Psoas muscle (tissue), 7 donors: ENCODE measurements at regions not wholly inside any gene's neighbourhood (a gene's known extent, or its start where the extent isn't known, plus 50 kb on each side); places are given as distances from the start of the nearest gene placed in this dataset.

Experiments used
- ATAC-seq, 4 donors: fragments of 200-7000 bp; cut with Tn5 transposase; one replicate each; pipeline ENCODE4 v1.9.1; 2020; ENCODE audit warnings: moderate library complexity in 3 of 4, mild to moderate bottlenecking in 2 of 4
- DNase-seq, 2 donors: peaks; one replicate each; pipeline ENCODE4 v3.0.0-alpha.2; 2020
- H3K27ac ChIP-seq: fragments of 200-600 bp; one replicate; pipeline ENCODE4 v1.8.0; 2022
- H3K27me3 ChIP-seq, 3 donors: fragments of 200-600 bp in 1 of 3; one replicate each; pipeline versions ENCODE4 v1.6.1 to v1.8.0; 2013 to 2022; ENCODE audit warnings: low read length in 2 of 3, mild to moderate bottlenecking in 2 of 3, moderate library complexity in 1 of 3; ENCODE audit not compliant: insufficient read depth in 3 of 3
- H3K36me3 ChIP-seq, 2 donors: fragments of 200-600 bp in 1 of 2; one replicate each; pipeline versions ENCODE4 v1.6.1 to v1.8.0; 2013 to 2022; ENCODE audit warnings: low read depth in 1 of 2, mild to moderate bottlenecking in 1 of 2, moderate library complexity in 1 of 2; ENCODE audit not compliant: insufficient read depth in 1 of 2
- H3K4me1 ChIP-seq: fragments of 200-600 bp; one replicate; pipeline ENCODE4 v1.8.0; 2022
- H3K4me3 ChIP-seq: fragments of 200-600 bp; one replicate; pipeline ENCODE4 v1.8.0; 2022; ENCODE audit warnings: mild to moderate bottlenecking
- H3K9me3 ChIP-seq: fragments of 200-600 bp; one replicate; pipeline ENCODE4 v1.8.0; 2022
- CTCF ChIP-seq: fragments of 200-600 bp; IDR thresholded peaks from one replicate; pipeline ENCODE4 v1.8.0; 2022; ENCODE audit warnings: antibody characterized with exemption
- WGBS, 3 donors: extraction: QIAGEN DNeasy Blood & Tissue Kit; methylation state at CpG; one replicate each; pipeline versions ENCODE4 v1.1.6 to v1.1.7; 2013; 5-methylcytosine and 5-hydroxymethylcytosine counted together
- intact Hi-C, 2 donors: fragments of 100-400 bp; cut with DNase I; formaldehyde crosslinking; loops; one replicate each; pipeline versions ENCODE4 v1.11.0 to v1.14.2; 2022
- donor health status: healthy with polysubstance abuse.
- donor health status: DM: no; HTN: no; CAD: no; lungs with moderate emphysema.
- donor health status: Bipolar disorder and iron deficiency.
- donor health status: healthy.
- donor health status: DM: yes; HTN: yes; CAD: no.
- donor health status: DM: no; HTN: no; CAD: no.
- donor health status: DM: yes; HTN: yes; CAD: no.

- intact Hi-C loops: no loop called here
- no peak for DNase-seq
- Histone ChIP-seq H3K4me3 (no peak overlapping the region), H3K27me3 (no peaks in the 10 kb centered on the region), H3K27ac (no peak overlapping the region), H3K36me3 (no peaks in the 10 kb centered on the region), H3K4me1 (no peaks in the 10 kb centered on the region), H3K9me3 (no peaks in the 10 kb centered on the region)
- no peak for ATAC-seq
- 33 to 48% (median 37%) methylated on average over 4 of the region's 4 CpGs for WGBS, 3 donors
- TF ChIP-seq CTCF: no peak
These were observed 97.1 kb downstream of the TMEM212 start for GRCh38 chr3:171940151-171940649.

GRCh38 chr3:171943262-171944117 lies 95.9 kb upstream of the FNDC3B start:
- no peak for TF ChIP-seq CTCF
- intact Hi-C loops: no loop called here
- Histone ChIP-seq H3K4me1 (no peaks in the 10 kb centered on the region), H3K9me3 (no peaks in the 10 kb centered on the region), H3K4me3 (no peak overlapping the region), H3K27ac (no peak overlapping the region), H3K36me3 (no peaks in the 10 kb centered on the region), H3K27me3 (no peaks in the 10 kb centered on the region)
- DNase-seq (no peak), ATAC-seq (no peak)
- WGBS, 3 donors: 94 to 96% (median 95%) methylated on average over 16 to 17 of the region's 17 CpGs

GRCh38 chr3:171944118-171945016 lies 95.0 kb upstream of the FNDC3B start:
- no peak overlapping the region for H3K4me3 ChIP-seq
- intact Hi-C loops: no loop called here
- H3K36me3 ChIP-seq: no peaks in the 10 kb centered on the region
- no peaks in the 10 kb centered on the region for H3K4me1 ChIP-seq
- ATAC-seq (no peak), DNase-seq (no peak)
- 47 to 50% (median 49%) methylated on average over 6 of the region's 6 CpGs for WGBS, 3 donors
- no peak overlapping the region for H3K27ac ChIP-seq
- no peak for TF ChIP-seq CTCF
- no peaks in the 10 kb centered on the region for H3K27me3 ChIP-seq
- H3K9me3 ChIP-seq: no peaks in the 10 kb centered on the region

- no peaks in the 10 kb centered on the region for H3K36me3 ChIP-seq
- TF ChIP-seq CTCF: no peak
- 87 to 91% (median 88%) methylated on average over 3 of the region's 3 CpGs for WGBS, 3 donors
These were observed 90.7 kb upstream of the FNDC3B start for GRCh38 chr3:171948674-171949073.

More at GRCh38 chr3:171948674-171949073, 90.7 kb upstream of the FNDC3B start:
- H3K27ac ChIP-seq: no peak overlapping the region
- H3K4me3 ChIP-seq: no peak overlapping the region
- no peaks in the 10 kb centered on the region for H3K9me3 ChIP-seq
- DNase-seq: no peak
- intact Hi-C loops: no loop called here
- no peaks in the 10 kb centered on the region for H3K4me1 ChIP-seq
- ATAC-seq: no peak
- H3K27me3 ChIP-seq: no peaks in the 10 kb centered on the region
